Loucy (cell line): ENCODE measurements at regions not wholly inside any gene's neighbourhood (a gene's known extent, or its start where the extent isn't known, plus 50 kb on each side); places are given as distances from the start of the nearest gene placed in this dataset.

ENCODE experiments used
- H2AFZ ChIP-seq: fragments of 200-600 bp; sonication (generic); 2 replicates; pipeline ENCODE4 v1.6.0; 2016; ENCODE audit warnings: antibody characterized with exemption, mild to moderate bottlenecking, low read length, moderate library complexity
- H3F3A ChIP-seq: fragments of 200-600 bp; 2 replicates; pipeline ENCODE4 v1.6.0; 2016; ENCODE audit warnings: antibody characterized with exemption, low read depth, mild to moderate bottlenecking
- H3K27me3 ChIP-seq: fragments of 200-600 bp; sonication (generic); 2 replicates; pipeline ENCODE4 v1.6.1; 2014; ENCODE audit warnings: low read length, mild to moderate bottlenecking; ENCODE audit not compliant: insufficient read depth, poor library complexity, severe bottlenecking
- H3K36me3 ChIP-seq: fragments of 200-600 bp; sonication (generic); 2 replicates; pipeline ENCODE4 v1.6.1; 2016; ENCODE audit warnings: low read length; ENCODE audit not compliant: insufficient read depth
- H3K4me1 ChIP-seq: fragments of 200-600 bp; sonication (generic); 2 replicates; pipeline ENCODE4 v1.5.1; 2014; ENCODE audit warnings: low read length, mild to moderate bottlenecking; ENCODE audit not compliant: insufficient read depth, poor library complexity, severe bottlenecking
- H3K4me2 ChIP-seq: fragments of 200-600 bp; sonication (generic); 2 replicates; pipeline ENCODE4 v1.6.0; 2014; ENCODE audit warnings: antibody characterized with exemption, low read length, low read depth, mild to moderate bottlenecking; ENCODE audit not compliant: poor library complexity, severe bottlenecking
- H3K4me3 ChIP-seq: fragments of 200-600 bp; sonication (generic); 2 replicates; pipeline ENCODE4 v1.5.1; 2014; ENCODE audit warnings: low read length, mild to moderate bottlenecking, mixed read lengths; ENCODE audit not compliant: poor library complexity, severe bottlenecking
- H3K79me2 ChIP-seq: fragments of 200-600 bp; sonication (generic); 2 replicates; pipeline ENCODE4 v1.6.1; 2014; ENCODE audit warnings: low read length; ENCODE audit not compliant: insufficient read depth
- H3K9ac ChIP-seq: fragments of 200-600 bp; sonication (generic); 2 replicates; pipeline ENCODE4 v1.6.0; 2014; ENCODE audit warnings: mild to moderate bottlenecking, low read depth, low read length, moderate library complexity; ENCODE audit not compliant: poor library complexity, severe bottlenecking
- H3K9me2 ChIP-seq: fragments of 200-600 bp; sonication (generic); replicated peaks from 2 replicates; pipeline ENCODE4 v1.6.1; 2016; ENCODE audit warnings: low read depth, low read length, mixed read lengths
- H3K9me3 ChIP-seq: fragments of 200-600 bp; sonication (generic); 2 replicates; pipeline ENCODE4 v1.6.1; 2014; ENCODE audit warnings: mild to moderate bottlenecking, antibody characterized with exemption, low read length, low read depth; ENCODE audit not compliant: insufficient read depth
- H4K20me1 ChIP-seq: fragments of 200-600 bp; sonication (generic); 2 replicates; pipeline ENCODE4 v1.6.0; 2014; ENCODE audit warnings: antibody characterized with exemption, low read length, mild to moderate bottlenecking; ENCODE audit not compliant: insufficient read depth, poor library complexity, severe bottlenecking
- EZH2phosphoT487 ChIP-seq: fragments of 200-600 bp; IDR thresholded peaks from 2 replicates; pipeline ENCODE4 v1.6.1; 2018; ENCODE audit warnings: antibody characterized with exemption, mild to moderate bottlenecking, moderate library complexity, borderline replicate concordance
- TF ChIP-seq, protein P1 (sequence below): fragments of 200-600 bp; sonication (generic); conservative IDR thresholded peaks from 2 replicates; pipeline ENCODE4 v1.5.1; 2014; ENCODE audit warnings: mild to moderate bottlenecking, antibody characterized with exemption, low read length

DNA sequence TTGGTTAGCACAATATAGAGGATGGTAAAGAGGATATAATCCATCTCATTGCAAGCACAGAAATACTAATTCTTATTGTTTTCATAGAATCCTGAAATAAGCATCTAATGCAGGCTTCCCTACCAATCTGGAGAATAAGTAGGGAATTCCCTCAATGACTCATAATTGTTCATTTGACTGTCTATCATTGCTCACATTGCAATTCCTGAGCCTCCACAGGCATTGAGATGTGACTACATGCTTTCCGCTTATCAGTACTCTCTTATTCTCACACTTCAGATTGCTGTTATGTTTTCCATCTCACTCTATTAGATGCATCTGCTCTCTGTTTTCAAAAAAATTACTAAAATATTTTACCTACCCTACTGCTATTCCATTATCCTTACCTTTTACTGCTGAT, 216.2 kb upstream of the PRSS16 start:
- H3F3A ChIP-seq, result no peaks in the 10 kb centered on the region
- no peaks in the 10 kb centered on the region for H4K20me1 ChIP-seq
- H3K36me3 ChIP-seq, result no peaks in the 10 kb centered on the region
- H3K4me2 ChIP-seq, result no peak overlapping the region
- H3K9ac ChIP-seq, result no peak overlapping the region
- H3K4me3 ChIP-seq, result no peak overlapping the region
- H3K4me1 ChIP-seq, result no peaks in the 10 kb centered on the region
- no peak overlapping the region for H2AFZ ChIP-seq
- H3K79me2 ChIP-seq, result no peaks in the 10 kb centered on the region
- H3K27me3 ChIP-seq, result no peaks in the 10 kb centered on the region
- H3K9me3 ChIP-seq, result no peaks in the 10 kb centered on the region
- TF ChIP-seq EZH2phosphoT487, result no peak
- TF ChIP-seq, protein P1, sequence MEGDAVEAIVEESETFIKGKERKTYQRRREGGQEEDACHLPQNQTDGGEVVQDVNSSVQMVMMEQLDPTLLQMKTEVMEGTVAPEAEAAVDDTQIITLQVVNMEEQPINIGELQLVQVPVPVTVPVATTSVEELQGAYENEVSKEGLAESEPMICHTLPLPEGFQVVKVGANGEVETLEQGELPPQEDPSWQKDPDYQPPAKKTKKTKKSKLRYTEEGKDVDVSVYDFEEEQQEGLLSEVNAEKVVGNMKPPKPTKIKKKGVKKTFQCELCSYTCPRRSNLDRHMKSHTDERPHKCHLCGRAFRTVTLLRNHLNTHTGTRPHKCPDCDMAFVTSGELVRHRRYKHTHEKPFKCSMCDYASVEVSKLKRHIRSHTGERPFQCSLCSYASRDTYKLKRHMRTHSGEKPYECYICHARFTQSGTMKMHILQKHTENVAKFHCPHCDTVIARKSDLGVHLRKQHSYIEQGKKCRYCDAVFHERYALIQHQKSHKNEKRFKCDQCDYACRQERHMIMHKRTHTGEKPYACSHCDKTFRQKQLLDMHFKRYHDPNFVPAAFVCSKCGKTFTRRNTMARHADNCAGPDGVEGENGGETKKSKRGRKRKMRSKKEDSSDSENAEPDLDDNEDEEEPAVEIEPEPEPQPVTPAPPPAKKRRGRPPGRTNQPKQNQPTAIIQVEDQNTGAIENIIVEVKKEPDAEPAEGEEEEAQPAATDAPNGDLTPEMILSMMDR, result no peak
- no peaks in the 10 kb centered on the region for H3K9me2 ChIP-seq

DNA sequence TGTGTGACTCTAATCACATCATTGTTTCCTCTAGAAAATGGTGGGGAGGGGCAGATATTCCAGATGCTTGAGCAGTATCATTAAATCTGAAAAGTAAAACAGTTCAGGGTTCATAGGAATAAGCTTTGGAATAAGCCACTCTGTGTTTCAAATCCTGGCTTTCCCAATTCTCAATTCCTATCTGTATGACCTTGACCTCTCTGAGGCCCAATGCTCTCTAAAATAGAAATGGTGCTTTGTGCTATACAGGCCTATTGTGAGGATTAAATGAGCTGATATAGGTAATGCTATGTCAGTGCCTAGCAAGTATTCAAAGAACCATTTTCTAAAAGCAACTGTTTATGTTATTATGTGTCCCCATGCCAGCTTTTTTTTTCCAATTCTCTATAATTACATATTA, 209.0 kb upstream of the PRSS16 start:
- no peaks in the 10 kb centered on the region for H3K27me3 ChIP-seq
- TF ChIP-seq, protein P1, result no peak
- TF ChIP-seq EZH2phosphoT487, result no peak
- H3K4me3 ChIP-seq, result no peak overlapping the region
- no peaks in the 10 kb centered on the region for H3K9me2 ChIP-seq
- H3F3A ChIP-seq, result no peaks in the 10 kb centered on the region
- H3K79me2 ChIP-seq, result no peaks in the 10 kb centered on the region
- no peak overlapping the region for H3K9ac ChIP-seq
- H3K9me3 ChIP-seq, result no peaks in the 10 kb centered on the region
- H3K4me2 ChIP-seq, result no peak overlapping the region
- H2AFZ ChIP-seq, result no peak overlapping the region
- H3K36me3 ChIP-seq, result no peaks in the 10 kb centered on the region
- no peaks in the 10 kb centered on the region for H4K20me1 ChIP-seq
- no peaks in the 10 kb centered on the region for H3K4me1 ChIP-seq

DNA sequence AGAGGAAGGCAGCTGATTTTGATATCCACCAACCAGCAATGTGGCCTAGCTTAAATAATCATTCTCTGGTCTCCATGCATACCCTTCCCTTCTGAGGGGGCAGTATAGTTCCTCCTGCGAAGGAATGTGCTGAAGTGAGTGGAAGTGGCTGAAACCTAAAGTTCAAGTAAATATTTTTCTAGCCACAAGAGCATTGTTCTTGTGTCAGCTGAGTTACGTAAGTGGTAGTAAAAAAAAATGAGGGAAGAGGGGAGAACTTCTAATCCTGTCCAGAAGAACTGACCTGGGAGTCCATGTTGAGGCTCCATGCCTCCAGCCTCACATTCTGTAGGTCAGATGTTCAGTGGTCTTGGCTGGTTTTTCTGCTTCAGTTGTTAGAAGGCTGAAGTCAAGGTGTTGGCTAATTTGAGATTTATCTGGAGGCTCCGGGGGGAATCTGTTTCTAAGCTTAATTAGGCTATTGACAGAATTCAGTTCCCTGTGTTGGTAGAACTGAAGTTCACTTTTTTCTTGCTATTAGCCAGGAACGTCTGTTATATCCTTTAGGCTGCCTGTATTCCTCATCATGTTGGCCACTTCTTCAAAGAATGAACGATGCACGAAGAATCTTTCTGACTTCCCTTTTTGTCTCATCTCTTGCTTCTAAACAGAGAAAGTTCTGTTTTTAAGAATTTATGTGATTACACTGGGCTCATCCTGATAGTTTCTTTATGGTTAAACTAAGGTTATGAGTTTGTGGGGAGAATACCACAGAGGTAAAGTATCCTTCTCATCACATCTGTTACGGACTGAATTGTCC, 207.1 kb upstream of the PRSS16 start:
- Histone ChIP-seq H3K27me3 (no peaks in the 10 kb centered on the region), H4K20me1 (no peaks in the 10 kb centered on the region), H3F3A (no peaks in the 10 kb centered on the region), H3K4me3 (no peak overlapping the region), H3K79me2 (no peaks in the 10 kb centered on the region), H3K9me2 (no peaks in the 10 kb centered on the region), H3K9me3 (no peaks in the 10 kb centered on the region), H3K4me1 (no peaks in the 10 kb centered on the region), H3K9ac (no peak overlapping the region), H2AFZ (no peak overlapping the region), H3K36me3 (no peaks in the 10 kb centered on the region), H3K4me2 (no peak overlapping the region)
- TF ChIP-seq EZH2phosphoT487, result no peak
- TF ChIP-seq, protein P1, result no peak
